ENCODE measurements at regions not wholly inside any gene's neighbourhood (a gene's known extent, or its start where the extent isn't known, plus 50 kb on each side); places are given as distances from the start of the nearest gene placed in this dataset.

GRCh38 chr2:43085929-43086328, 140.5 kb downstream of the ZFP36L2 start:
- ChIA-PET CTCF (interaction anchor here (0.8 to 1.6 kb wide), 12 partner anchors 8 to 399 kb away, joined by 3 to 13 read pairs (median 4); partner anchors contain the start of gene ZFP36L2), POLR2A (interaction anchor here (0.9 to 1.5 kb wide), 3 partner anchors 28 to 143 kb away, joined by 3 to 5 read pairs (median 4); no protein-coding TSS in a partner anchor)
- intact Hi-C loops (cut with micrococcal nuclease): loop anchor here (1.0 to 2.0 kb wide), 10 partner anchors 11 to 140 kb away; partner anchors contain the start of gene ZFP36L2
- Histone ChIP-seq H4K20me1 (replicated peaks; ENCODE audit: control insufficient read depth, extremely low read depth, insufficient read depth, low read length) (no peaks in the 10 kb centered on the region), H3K27me3 (ENCODE audit: control insufficient read depth in 2 of 2, insufficient read depth in 2 of 2, low read length in 2 of 2) (no peaks in the 10 kb centered on the region), H3K9me3 (replicated peaks; ENCODE audit: control insufficient read depth, insufficient read depth, low read length) (no peaks in the 10 kb centered on the region), H3K9ac (replicated peaks; ENCODE audit: extremely low read depth, insufficient read depth, low read length) (peak overlapping the region; percentile 57), H3K79me2 (ENCODE audit: control insufficient read depth, insufficient read depth, low read length) (no peaks in the 10 kb centered on the region), H2AFZ (ENCODE audit: low read depth, low read length) (no peak overlapping the region), H3K9me1 (replicated peaks; ENCODE audit: control insufficient read depth, extremely low read depth, insufficient read depth, low read length) (no peaks in the 10 kb centered on the region), H3K4me1 (ENCODE audit: control insufficient read depth, extremely low read depth, insufficient read depth, low read length) (peaks cover 44% of the 10 kb centered on the region), H3K4me3 (replicated peaks in 1 of 3; ENCODE audit: insufficient read depth in 1 of 3, low read depth in 1 of 3, low read length in 3 of 3) (no peak overlapping the region), H3K27ac (ENCODE audit: insufficient read depth, low read depth, low read length) (peak overlapping the region; percentile 87), H3K4me2 (ENCODE audit: insufficient read depth, low read length) (no peak overlapping the region), H3K36me3 (ENCODE audit: control insufficient read depth in 2 of 2, extremely low read depth in 1 of 2, insufficient read depth in 2 of 2, low read length in 2 of 2) (no peaks in the 10 kb centered on the region)
- no TSS peak for BruUV-seq (replicated peaks)
- dilution Hi-C loops (cut with MboI; ENCODE audit: extremely low pct_ligation_motif_present, low sequenced_read_pairs): no loop called here
- DNase-seq (ENCODE audit: low read depth, low spot score) (no peak), FAIRE-seq (no peak)
- TF ChIP-seq FOS (IDR thresholded peaks at IDR 0.05; ENCODE audit: borderline replicate concordance, insufficient read depth, low read length) (no peak), JUN (IDR thresholded peaks at IDR 0.05; ENCODE audit: borderline replicate concordance, insufficient read depth, insufficient read length, low read depth) (no peak), MYC (IDR thresholded peaks at IDR 0.05; ENCODE audit: low read depth, low read length) (no peak), EZH2 (IDR thresholded peaks at IDR 0.05; ENCODE audit: borderline replicate concordance, low read depth, low read length, severe bottlenecking) (no peak), CTCF (IDR thresholded peaks at IDR 0.05; ENCODE audit: extremely low read depth in 1 of 2, insufficient read depth in 1 of 2, low read depth in 1 of 2, low read length in 2 of 2) (no peak), POLR2A (IDR thresholded peaks at IDR 0.05; ENCODE audit: low read depth, low read length) (no peak)

Data from endothelial cell of umbilical vein (primary cell).